ENCODE measurements at regions not wholly inside any gene's neighbourhood (a gene's known extent, or its start where the extent isn't known, plus 50 kb on each side); places are given as distances from the start of the nearest gene placed in this dataset.

DNA sequence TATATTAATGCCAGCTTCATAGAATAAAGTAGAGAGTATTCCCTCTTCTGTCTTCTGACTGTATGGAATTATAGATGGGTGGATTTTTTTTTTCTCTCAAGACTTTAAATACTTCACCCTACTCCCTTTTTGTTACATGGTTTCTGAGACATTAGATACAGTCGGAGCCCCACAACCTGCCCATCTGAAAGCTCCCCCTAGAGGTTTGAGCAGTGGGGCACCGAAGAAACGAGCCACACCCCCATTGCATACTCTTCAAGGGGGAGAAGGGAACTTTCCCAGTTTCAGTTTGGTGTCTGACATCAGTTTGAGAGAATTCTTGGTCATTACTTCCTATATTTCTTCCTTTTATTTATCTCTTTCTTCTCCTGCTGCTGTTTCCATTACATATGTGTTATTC lies 437.6 kb upstream of the AGA start:
- H3K27ac ChIP-seq (ENCODE audit: low read depth, low read length): no peak overlapping the region
- H3K4me1 ChIP-seq (ENCODE audit: control insufficient read depth in 1 of 2, insufficient read depth in 2 of 2, low read length in 2 of 2): no peaks in the 10 kb centered on the region
- no peaks in the 10 kb centered on the region for H3K36me3 ChIP-seq (ENCODE audit: control insufficient read depth in 1 of 2, insufficient read depth in 2 of 2, low read length in 2 of 2)
- no peaks in the 10 kb centered on the region for H3K27me3 ChIP-seq (ENCODE audit: control insufficient read depth in 1 of 2, insufficient read depth in 2 of 2, low read length in 2 of 2)
- no peaks in the 10 kb centered on the region for H3K9me3 ChIP-seq (ENCODE audit: control insufficient read depth in 1 of 2, low read length in 2 of 2)
- no peak overlapping the region for H3K4me3 ChIP-seq (ENCODE audit: low read depth in 1 of 2, low read length in 2 of 2)
- H3K9ac ChIP-seq (ENCODE audit: low read depth in 1 of 2, low read length in 2 of 2): no peak overlapping the region

DNA sequence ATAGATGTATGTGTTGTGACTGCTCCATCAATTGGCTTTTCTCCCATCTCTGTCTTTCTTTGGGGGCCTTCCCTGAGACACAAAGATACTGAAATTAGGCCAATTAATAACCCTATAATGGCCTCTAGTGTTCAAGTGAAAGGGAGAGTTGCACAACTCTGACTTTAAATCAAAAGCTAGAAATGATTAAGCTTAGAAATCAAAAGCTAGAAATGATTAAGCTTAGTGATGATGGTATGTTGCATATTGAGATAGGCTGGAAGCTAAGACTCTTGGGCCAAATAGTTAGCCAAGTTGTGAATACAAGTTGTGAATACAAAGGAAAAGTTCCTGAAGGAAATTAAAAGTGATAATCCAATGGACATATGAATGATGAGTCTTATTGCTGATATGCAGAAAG lies 452.9 kb upstream of the AGA start:
- H3K36me3 ChIP-seq (ENCODE audit: control insufficient read depth in 1 of 2, insufficient read depth in 2 of 2, low read length in 2 of 2): no peaks in the 10 kb centered on the region
- H3K4me1 ChIP-seq (ENCODE audit: control insufficient read depth in 1 of 2, insufficient read depth in 2 of 2, low read length in 2 of 2): no peaks in the 10 kb centered on the region
- no peaks in the 10 kb centered on the region for H3K27me3 ChIP-seq (ENCODE audit: control insufficient read depth in 1 of 2, insufficient read depth in 2 of 2, low read length in 2 of 2)
- H3K27ac ChIP-seq (ENCODE audit: low read depth, low read length): no peak overlapping the region
- no peaks in the 10 kb centered on the region for H3K9me3 ChIP-seq (ENCODE audit: control insufficient read depth in 1 of 2, low read length in 2 of 2)
- no peak overlapping the region for H3K4me3 ChIP-seq (ENCODE audit: low read depth in 1 of 2, low read length in 2 of 2)
- H3K9ac ChIP-seq (ENCODE audit: low read depth in 1 of 2, low read length in 2 of 2): no peak overlapping the region

DNA sequence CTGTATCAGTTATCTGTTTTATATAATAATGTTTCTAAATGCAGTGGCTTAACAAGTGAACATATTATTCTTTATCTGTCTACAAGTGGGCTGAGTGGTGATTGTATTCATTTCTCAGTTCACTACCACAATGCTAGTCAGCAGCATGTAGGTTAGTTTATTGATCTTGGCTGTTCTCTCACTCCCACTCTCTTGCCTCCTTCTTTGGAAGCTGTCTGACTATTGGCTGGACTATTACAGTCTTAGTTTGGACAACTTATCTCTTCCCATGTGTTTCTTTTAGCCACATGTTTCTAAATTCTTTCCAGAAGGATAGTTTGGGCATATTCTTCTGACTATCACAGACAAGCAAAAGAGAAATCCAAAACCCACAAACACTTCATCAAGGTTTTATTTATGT lies 459.5 kb upstream of the AGA start:
- no peak overlapping the region for H3K27ac ChIP-seq (ENCODE audit: low read depth, low read length)
- no peaks in the 10 kb centered on the region for H3K4me1 ChIP-seq (ENCODE audit: control insufficient read depth in 1 of 2, insufficient read depth in 2 of 2, low read length in 2 of 2)
- no peaks in the 10 kb centered on the region for H3K36me3 ChIP-seq (ENCODE audit: control insufficient read depth in 1 of 2, insufficient read depth in 2 of 2, low read length in 2 of 2)

DNA sequence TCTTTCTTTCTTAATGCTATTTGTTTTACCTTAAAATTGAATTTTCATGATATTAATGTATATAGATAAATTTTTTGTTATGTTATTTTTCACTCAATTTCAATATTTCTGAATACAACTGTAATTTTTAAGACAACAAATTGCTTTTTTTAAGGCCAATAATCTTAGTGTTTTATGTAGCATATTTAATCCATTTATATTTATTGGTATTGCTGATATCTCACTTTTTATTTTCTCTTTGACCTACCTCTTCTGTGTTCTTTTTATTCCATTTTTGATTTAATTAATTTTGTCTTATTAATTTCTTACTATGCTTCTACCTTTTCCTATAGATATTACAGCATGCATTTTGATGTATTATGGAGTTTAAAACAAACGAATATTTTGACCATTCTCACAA lies 460.1 kb upstream of the AGA start:
- no peaks in the 10 kb centered on the region for H3K36me3 ChIP-seq (ENCODE audit: control insufficient read depth in 1 of 2, insufficient read depth in 2 of 2, low read length in 2 of 2)
- no peak overlapping the region for H3K9ac ChIP-seq (ENCODE audit: low read depth in 1 of 2, low read length in 2 of 2)
- H3K27ac ChIP-seq (ENCODE audit: low read depth, low read length): no peak overlapping the region
- H3K9me3 ChIP-seq (ENCODE audit: control insufficient read depth in 1 of 2, low read length in 2 of 2): no peaks in the 10 kb centered on the region
- no peaks in the 10 kb centered on the region for H3K27me3 ChIP-seq (ENCODE audit: control insufficient read depth in 1 of 2, insufficient read depth in 2 of 2, low read length in 2 of 2)
- no peak overlapping the region for H3K4me3 ChIP-seq (ENCODE audit: low read depth in 1 of 2, low read length in 2 of 2)
- H3K4me1 ChIP-seq (ENCODE audit: control insufficient read depth in 1 of 2, insufficient read depth in 2 of 2, low read length in 2 of 2): no peaks in the 10 kb centered on the region

More for the DNA sequence above, 459.5 kb upstream of the AGA start:
- H3K9ac ChIP-seq (ENCODE audit: low read depth in 1 of 2, low read length in 2 of 2): no peak overlapping the region
- no peaks in the 10 kb centered on the region for H3K27me3 ChIP-seq (ENCODE audit: control insufficient read depth in 1 of 2, insufficient read depth in 2 of 2, low read length in 2 of 2)
- no peak overlapping the region for H3K4me3 ChIP-seq (ENCODE audit: low read depth in 1 of 2, low read length in 2 of 2)
- no peaks in the 10 kb centered on the region for H3K9me3 ChIP-seq (ENCODE audit: control insufficient read depth in 1 of 2, low read length in 2 of 2)

DNA sequence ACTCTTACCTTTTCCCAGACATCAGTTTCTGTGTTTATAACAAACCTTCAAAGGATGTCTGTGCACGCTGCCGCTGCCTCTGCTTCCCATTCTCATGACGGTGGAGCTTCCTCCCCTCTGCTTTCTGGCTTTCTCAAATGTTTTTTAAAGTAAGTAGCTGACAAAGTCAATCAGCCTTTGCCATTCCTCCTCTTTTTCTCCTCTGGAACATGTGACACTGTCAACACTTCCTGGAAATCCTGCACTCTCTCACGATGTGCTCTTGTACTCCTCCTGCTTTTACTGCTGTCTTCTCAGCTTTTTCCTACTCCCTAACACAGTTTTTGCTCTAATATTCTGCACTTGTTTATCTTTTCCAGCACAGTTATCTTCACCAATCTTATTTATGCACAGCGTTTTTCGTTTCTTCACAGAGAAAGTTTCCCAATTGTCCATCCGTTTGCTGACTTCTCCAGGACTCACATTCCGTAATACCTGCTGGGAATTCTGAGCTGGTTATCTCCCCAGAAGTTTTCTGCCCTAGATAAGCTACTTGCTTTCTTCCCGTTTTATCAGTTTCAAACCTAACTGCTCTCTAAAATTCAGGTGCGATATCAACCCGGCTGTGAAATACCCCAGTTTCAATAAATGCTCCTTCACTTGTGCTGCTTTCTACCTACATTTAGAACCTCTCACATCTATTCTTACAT lies 465.6 kb upstream of the AGA start:
- Histone ChIP-seq H3K4me3 (ENCODE audit: low read depth in 1 of 2, low read length in 2 of 2) (peak overlapping the region; percentile 25 to 38), H3K27ac (ENCODE audit: low read depth, low read length) (no peak overlapping the region), H3K9me3 (ENCODE audit: control insufficient read depth in 1 of 2, low read length in 2 of 2) (no peaks in the 10 kb centered on the region), H3K36me3 (ENCODE audit: control insufficient read depth in 1 of 2, insufficient read depth in 2 of 2, low read length in 2 of 2) (no peaks in the 10 kb centered on the region), H3K9ac (ENCODE audit: low read depth in 1 of 2, low read length in 2 of 2) (no peak overlapping the region), H3K4me1 (ENCODE audit: control insufficient read depth in 1 of 2, insufficient read depth in 2 of 2, low read length in 2 of 2) (no peaks in the 10 kb centered on the region), H3K27me3 (ENCODE audit: control insufficient read depth in 1 of 2, insufficient read depth in 2 of 2, low read length in 2 of 2) (no peaks in the 10 kb centered on the region)

DNA sequence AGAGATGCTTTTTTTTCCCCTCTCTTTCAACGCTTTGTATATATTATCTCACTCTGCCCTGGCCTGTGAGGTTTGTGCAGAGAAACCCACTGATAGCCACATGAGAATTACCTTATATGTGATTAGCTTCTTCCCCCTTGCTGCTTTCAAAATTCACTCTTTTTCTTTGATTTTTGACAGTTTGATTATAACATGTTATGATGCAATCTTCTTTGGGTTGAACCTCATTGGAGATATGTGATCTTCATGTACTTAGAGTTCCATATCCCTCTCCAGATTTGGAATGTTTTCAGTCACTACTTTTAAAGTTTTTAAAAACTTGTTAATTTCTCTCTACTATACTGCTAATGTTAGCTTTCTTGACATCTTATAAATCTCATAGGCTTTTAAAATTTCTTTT lies 479.5 kb upstream of the AGA start:
- Histone ChIP-seq H3K27me3 (ENCODE audit: control insufficient read depth in 1 of 2, insufficient read depth in 2 of 2, low read length in 2 of 2) (no peaks in the 10 kb centered on the region), H3K27ac (ENCODE audit: low read depth, low read length) (no peak overlapping the region), H3K36me3 (ENCODE audit: control insufficient read depth in 1 of 2, insufficient read depth in 2 of 2, low read length in 2 of 2) (no peaks in the 10 kb centered on the region), H3K9me3 (ENCODE audit: control insufficient read depth in 1 of 2, low read length in 2 of 2) (no peaks in the 10 kb centered on the region), H3K4me3 (ENCODE audit: low read depth in 1 of 2, low read length in 2 of 2) (no peak overlapping the region), H3K4me1 (ENCODE audit: control insufficient read depth in 1 of 2, insufficient read depth in 2 of 2, low read length in 2 of 2) (no peaks in the 10 kb centered on the region), H3K9ac (ENCODE audit: low read depth in 1 of 2, low read length in 2 of 2) (no peak overlapping the region)

DNA sequence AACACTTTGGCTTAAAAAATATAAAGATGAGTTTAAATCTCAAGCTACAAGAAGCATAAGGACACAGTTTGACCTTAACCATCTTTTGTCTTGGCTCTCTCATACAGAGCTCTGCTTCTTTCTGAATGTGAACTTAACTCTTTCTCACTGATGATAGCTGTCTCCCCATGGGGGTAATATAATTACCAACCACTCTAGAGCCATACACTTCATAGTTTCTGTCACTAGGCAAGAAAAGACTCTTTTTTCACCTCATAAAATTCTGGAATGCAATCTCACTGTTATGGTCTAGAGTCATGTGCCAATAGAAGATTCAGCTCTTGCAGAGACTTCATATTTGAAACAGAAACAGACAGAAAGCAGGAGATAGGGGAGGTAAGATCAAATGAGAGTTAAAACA lies 481.7 kb upstream of the AGA start:
- Histone ChIP-seq H3K4me1 (ENCODE audit: control insufficient read depth in 1 of 2, insufficient read depth in 2 of 2, low read length in 2 of 2) (no peaks in the 10 kb centered on the region), H3K27ac (ENCODE audit: low read depth, low read length) (no peak overlapping the region), H3K4me3 (ENCODE audit: low read depth in 1 of 2, low read length in 2 of 2) (no peak overlapping the region), H3K27me3 (ENCODE audit: control insufficient read depth in 1 of 2, insufficient read depth in 2 of 2, low read length in 2 of 2) (no peaks in the 10 kb centered on the region), H3K36me3 (ENCODE audit: control insufficient read depth in 1 of 2, insufficient read depth in 2 of 2, low read length in 2 of 2) (no peaks in the 10 kb centered on the region), H3K9me3 (ENCODE audit: control insufficient read depth in 1 of 2, low read length in 2 of 2) (no peaks in the 10 kb centered on the region), H3K9ac (ENCODE audit: low read depth in 1 of 2, low read length in 2 of 2) (no peak overlapping the region)

DNA sequence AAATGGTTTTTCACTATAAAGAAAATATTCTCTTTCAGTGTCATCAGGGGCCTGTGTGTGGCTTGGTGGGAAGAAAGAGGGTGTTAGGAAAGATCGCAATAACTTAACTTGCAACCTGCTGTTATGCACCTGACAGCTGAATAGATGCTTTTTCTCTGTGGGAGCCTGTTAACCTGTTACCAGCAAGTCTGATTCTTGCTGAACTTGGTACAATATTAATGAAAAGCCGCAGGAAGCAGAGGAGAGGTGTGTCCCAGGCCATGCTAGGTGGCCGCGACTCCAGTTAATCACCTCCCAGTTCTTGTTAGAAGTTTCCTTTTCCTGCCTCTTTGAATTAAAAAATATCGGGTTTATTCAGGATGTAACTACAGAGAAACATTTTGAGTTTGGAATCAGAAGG lies 494.8 kb upstream of the AGA start:
- Histone ChIP-seq H3K4me3 (ENCODE audit: low read depth in 1 of 2, low read length in 2 of 2) (no peak overlapping the region), H3K27me3 (ENCODE audit: control insufficient read depth in 1 of 2, insufficient read depth in 2 of 2, low read length in 2 of 2) (no peaks in the 10 kb centered on the region)

DNA sequence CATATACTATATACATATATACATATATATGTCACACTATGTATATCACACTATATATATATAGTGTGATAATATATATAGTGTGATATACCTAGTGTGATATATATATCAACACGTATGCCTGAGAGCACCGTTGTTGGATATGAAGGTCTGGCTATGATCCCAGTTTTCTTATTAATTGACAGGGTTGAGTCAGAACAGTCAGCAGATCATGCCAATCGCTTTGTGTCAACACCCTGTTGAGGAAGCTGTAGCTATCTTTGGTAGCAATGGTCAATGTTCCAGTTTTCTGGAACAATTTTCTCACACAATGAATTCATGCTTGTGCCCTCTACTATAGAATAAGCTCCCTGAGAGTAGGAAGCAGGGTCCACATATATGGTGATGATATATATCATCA lies 496.0 kb upstream of the AGA start:
- Histone ChIP-seq H3K27ac (ENCODE audit: low read depth, low read length) (no peak overlapping the region), H3K9ac (ENCODE audit: low read depth in 1 of 2, low read length in 2 of 2) (no peak overlapping the region), H3K36me3 (ENCODE audit: control insufficient read depth in 1 of 2, insufficient read depth in 2 of 2, low read length in 2 of 2) (no peaks in the 10 kb centered on the region), H3K27me3 (ENCODE audit: control insufficient read depth in 1 of 2, insufficient read depth in 2 of 2, low read length in 2 of 2) (no peaks in the 10 kb centered on the region), H3K9me3 (ENCODE audit: control insufficient read depth in 1 of 2, low read length in 2 of 2) (no peaks in the 10 kb centered on the region), H3K4me1 (ENCODE audit: control insufficient read depth in 1 of 2, insufficient read depth in 2 of 2, low read length in 2 of 2) (no peaks in the 10 kb centered on the region), H3K4me3 (ENCODE audit: low read depth in 1 of 2, low read length in 2 of 2) (no peak overlapping the region)

More for the DNA sequence above, 494.8 kb upstream of the AGA start:
- Histone ChIP-seq H3K27ac (ENCODE audit: low read depth, low read length) (no peak overlapping the region), H3K9ac (ENCODE audit: low read depth in 1 of 2, low read length in 2 of 2) (no peak overlapping the region), H3K4me1 (ENCODE audit: control insufficient read depth in 1 of 2, insufficient read depth in 2 of 2, low read length in 2 of 2) (no peaks in the 10 kb centered on the region), H3K9me3 (ENCODE audit: control insufficient read depth in 1 of 2, low read length in 2 of 2) (no peaks in the 10 kb centered on the region), H3K36me3 (ENCODE audit: control insufficient read depth in 1 of 2, insufficient read depth in 2 of 2, low read length in 2 of 2) (no peaks in the 10 kb centered on the region)

DNA sequence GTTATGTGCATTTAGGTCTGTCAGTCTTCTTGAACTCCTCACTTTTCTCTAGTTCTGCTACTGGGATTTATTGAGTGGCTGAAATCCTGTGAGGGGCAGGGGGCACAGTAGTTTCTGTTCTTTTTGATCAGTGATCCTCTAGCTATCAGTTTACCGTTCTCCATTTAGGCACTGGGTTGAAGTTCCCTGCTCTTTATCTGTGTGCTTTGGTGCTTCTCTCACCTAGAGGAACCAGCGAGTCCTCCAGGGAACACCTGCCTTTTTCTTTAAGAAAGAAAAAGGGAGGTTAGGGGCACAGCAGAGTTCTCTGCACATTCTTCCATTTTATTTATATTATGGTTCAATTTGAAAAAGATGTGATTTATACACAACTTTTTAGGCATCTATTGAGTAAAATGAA lies 503.0 kb upstream of the AGA start:
- Histone ChIP-seq H3K9me3 (ENCODE audit: control insufficient read depth in 1 of 2, low read length in 2 of 2) (no peaks in the 10 kb centered on the region), H3K9ac (ENCODE audit: low read depth in 1 of 2, low read length in 2 of 2) (no peak overlapping the region), H3K27me3 (ENCODE audit: control insufficient read depth in 1 of 2, insufficient read depth in 2 of 2, low read length in 2 of 2) (no peaks in the 10 kb centered on the region), H3K36me3 (ENCODE audit: control insufficient read depth in 1 of 2, insufficient read depth in 2 of 2, low read length in 2 of 2) (no peaks in the 10 kb centered on the region), H3K4me1 (ENCODE audit: control insufficient read depth in 1 of 2, insufficient read depth in 2 of 2, low read length in 2 of 2) (no peaks in the 10 kb centered on the region), H3K27ac (ENCODE audit: low read depth, low read length) (no peak overlapping the region), H3K4me3 (ENCODE audit: low read depth in 1 of 2, low read length in 2 of 2) (no peak overlapping the region)

DNA sequence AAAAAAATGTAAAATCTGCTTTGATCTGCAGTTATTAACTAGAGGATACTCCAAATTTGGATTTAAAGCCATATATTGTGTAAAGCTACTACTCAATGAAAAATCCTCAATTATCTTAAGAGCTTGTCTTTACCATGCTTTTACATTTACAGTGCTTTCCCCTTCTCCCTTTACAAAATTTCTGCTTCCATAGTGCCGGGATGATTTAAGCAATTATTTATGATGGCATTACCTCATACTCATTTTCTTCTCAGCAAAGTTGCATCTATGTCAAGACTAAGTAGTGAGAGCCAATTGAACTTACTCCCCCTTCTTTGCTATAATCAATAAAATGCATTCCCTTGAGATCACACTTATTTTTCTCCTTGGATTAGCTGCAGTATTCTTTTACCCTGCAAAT lies 505.4 kb upstream of the AGA start:
- Histone ChIP-seq H3K9me3 (ENCODE audit: control insufficient read depth in 1 of 2, low read length in 2 of 2) (no peaks in the 10 kb centered on the region), H3K27ac (ENCODE audit: low read depth, low read length) (no peak overlapping the region), H3K9ac (ENCODE audit: low read depth in 1 of 2, low read length in 2 of 2) (no peak overlapping the region), H3K4me1 (ENCODE audit: control insufficient read depth in 1 of 2, insufficient read depth in 2 of 2, low read length in 2 of 2) (no peaks in the 10 kb centered on the region), H3K4me3 (ENCODE audit: low read depth in 1 of 2, low read length in 2 of 2) (no peak overlapping the region), H3K36me3 (ENCODE audit: control insufficient read depth in 1 of 2, insufficient read depth in 2 of 2, low read length in 2 of 2) (no peaks in the 10 kb centered on the region), H3K27me3 (ENCODE audit: control insufficient read depth in 1 of 2, insufficient read depth in 2 of 2, low read length in 2 of 2) (no peaks in the 10 kb centered on the region)
